HL-60 (cell line): ENCODE measurements at regions not wholly inside any gene's neighbourhood (a gene's known extent, or its start where the extent isn't known, plus 50 kb on each side); places are given as distances from the start of the nearest gene placed in this dataset.

ENCODE experiments used
- DNase-seq, 2 experiments: peaks; one replicate each; pipeline ENCODE4 v3.0.0-alpha.2; 2010 to 2020; ENCODE audit warnings: low read depth in 1 of 2, low spot score in 1 of 2
- H3K27ac ChIP-seq: fragments of 250-450 bp; sonication (Bioruptor Pico); replicated peaks from 2 replicates; pipeline ENCODE4 v1.5.1; 2020; ENCODE audit warnings: mild to moderate bottlenecking, moderate library complexity
- H3K27me3 ChIP-seq: fragments of 250-450 bp; sonication (Bioruptor Pico); 2 replicates; pipeline ENCODE4 v1.5.1; 2021; ENCODE audit warnings: mild to moderate bottlenecking, moderate library complexity; ENCODE audit not compliant: insufficient read depth, poor library complexity, severe bottlenecking
- H3K4me3 ChIP-seq: replicated peaks from 2 replicates; pipeline ENCODE4 v1.5.1; 2011; ENCODE audit warnings: mild to moderate bottlenecking, control low read depth, low read length; ENCODE audit not compliant: insufficient read depth
- CTCF ChIP-seq: IDR thresholded peaks from one replicate; pipeline ENCODE4 v1.5.1; 2011; ENCODE audit warnings: low read length, control low read depth, inconsistent platforms; ENCODE audit not compliant: insufficient read depth
- GABPA ChIP-seq: IDR thresholded peaks from 2 replicates; pipeline ENCODE4 v1.6.1; 2012; ENCODE audit warnings: low read depth
- POLR2AphosphoS5 ChIP-seq: IDR thresholded peaks from 2 replicates; pipeline ENCODE4 v1.6.1; 2012; ENCODE audit warnings: low read depth
- REST ChIP-seq: IDR thresholded peaks from 2 replicates; pipeline ENCODE4 v1.6.1; 2012; ENCODE audit warnings: low read depth; ENCODE audit not compliant: insufficient replicate concordance
- SPI1 ChIP-seq: IDR thresholded peaks from 2 replicates; pipeline ENCODE4 v1.6.1; 2012; ENCODE audit warnings: low read depth, mild to moderate bottlenecking, borderline replicate concordance

- H3K27me3 ChIP-seq = no peaks in the 10 kb centered on the region
- H3K27ac ChIP-seq = no peak overlapping the region
- no peak for TF ChIP-seq POLR2AphosphoS5
- no peak for TF ChIP-seq SPI1
- no peak for TF ChIP-seq REST
- no peak for TF ChIP-seq CTCF
- no peak for TF ChIP-seq GABPA
- no peak overlapping the region for H3K4me3 ChIP-seq
- DNase-seq = no peak
Observed at GRCh38 chr10:131773370-131774343, 127.2 kb upstream of the PPP2R2D start.

GRCh38 chr10:131774681-131775085 lies 126.1 kb upstream of the PPP2R2D start:
- Histone ChIP-seq H3K27me3 (no peaks in the 10 kb centered on the region), H3K27ac (no peak overlapping the region), H3K4me3 (no peak overlapping the region)
- no peak for DNase-seq
- TF ChIP-seq CTCF (no peak), GABPA (no peak), SPI1 (no peak), REST (no peak), POLR2AphosphoS5 (no peak)

- TF ChIP-seq SPI1 (no peak), POLR2AphosphoS5 (no peak), CTCF (no peak), REST (no peak)
- Histone ChIP-seq H3K27me3 (no peaks in the 10 kb centered on the region), H3K4me3 (no peak overlapping the region), H3K27ac (no peak overlapping the region)
- DNase-seq = no peak
Observed at GRCh38 chr10:131775433-131775832, 125.4 kb upstream of the PPP2R2D start.
